AG04450 (cell line): ENCODE measurements at regions not wholly inside any gene's neighbourhood (a gene's known extent, or its start where the extent isn't known, plus 50 kb on each side); places are given as distances from the start of the nearest gene placed in this dataset.
"Not testable (repeated sequence)": the region's sequence is repeated elsewhere in the genome, so short reads cannot be mapped to it uniquely, and the experiment has no call there.

Experiments
- CTCF ChIA-PET: fragments of 300-600, 350-600 bp; formaldehyde crosslinking; extraction: SDS; loops from one replicate; lab custom pipeline; 2022; ENCODE audit warnings: antibody characterized with exemption, inconsistent platforms; lab: Charles Lee
- POLR2A ChIA-PET: fragments of 350-600 bp; formaldehyde crosslinking; extraction: SDS; loops from one replicate; lab custom pipeline; 2021; ENCODE audit warnings: antibody characterized with exemption, inconsistent platforms; lab: Yijun Ruan, JAX
- DNase-seq: peaks from one replicate; pipeline ENCODE4 v3.0.0-alpha.2; 2011; ENCODE audit warnings: low read depth, low spot score
- H3K27ac ChIP-seq: one replicate; pipeline ENCODE4 v1.5.1; 2012; ENCODE audit warnings: low read depth, low read length, control low read depth
- H3K27me3 ChIP-seq: one replicate; pipeline ENCODE4 v1.6.0; 2012; ENCODE audit warnings: low read length; ENCODE audit not compliant: control insufficient read depth, insufficient read depth
- H3K4me3 ChIP-seq: 2 replicates; pipeline ENCODE4 v1.5.1; 2011; ENCODE audit warnings: mild to moderate bottlenecking, low read depth, low read length, control low read depth
- H3K9me3 ChIP-seq: 2 replicates; pipeline ENCODE4 v1.5.1; 2012; ENCODE audit warnings: low read length; ENCODE audit not compliant: control insufficient read depth, insufficient read depth
- CTCF ChIP-seq: IDR thresholded peaks from 2 replicates; pipeline ENCODE4 v1.5.1; 2011; ENCODE audit warnings: low read depth, low read length, control low read depth, inconsistent platforms

GRCh38 chr1:182210417-182210816, 148.9 kb upstream of the ZNF648 start:
- H3K9me3 ChIP-seq, result no peaks in the 10 kb centered on the region
- ChIA-PET POLR2A (no interaction called here), CTCF (no interaction called here)
- no peak for DNase-seq
- TF ChIP-seq CTCF, result no peak
- H3K27ac ChIP-seq, result no peak overlapping the region
- no peaks in the 10 kb centered on the region for H3K27me3 ChIP-seq
- H3K4me3 ChIP-seq, result no peak overlapping the region

- Histone ChIP-seq H3K27me3 (no peaks in the 10 kb centered on the region), H3K4me3 (no peak overlapping the region), H3K9me3 (no peaks in the 10 kb centered on the region), H3K27ac (no peak overlapping the region)
- DNase-seq, result no peak
- ChIA-PET CTCF (no interaction called here), POLR2A (no interaction called here)
- no peak for TF ChIP-seq CTCF
Observed at GRCh38 chr1:182207300-182207699, 145.8 kb upstream of the ZNF648 start.

- POLR2A ChIA-PET, result no interaction called here
- no peak overlapping the region for H3K27ac ChIP-seq
- no peak for TF ChIP-seq CTCF
- H3K4me3 ChIP-seq, result no peak overlapping the region
- no peaks in the 10 kb centered on the region for H3K27me3 ChIP-seq
- CTCF ChIA-PET, result interaction anchor here (1.7 kb wide), 1 partner anchor 63 kb away, joined by 6 read pairs; no protein-coding TSS in a partner anchor
- no peaks in the 10 kb centered on the region for H3K9me3 ChIP-seq
- DNase-seq, result no peak
Observed at GRCh38 chr1:182206626-182207239, 145.2 kb upstream of the ZNF648 start.

- TF ChIP-seq CTCF, result no peak
- Histone ChIP-seq H3K4me3 (no peak overlapping the region), H3K27me3 (no peaks in the 10 kb centered on the region), H3K27ac (no peak overlapping the region), H3K9me3 (no peaks in the 10 kb centered on the region)
- CTCF ChIA-PET, result interaction anchor here (1.7 kb wide), 1 partner anchor 62 kb away, joined by 6 read pairs; no protein-coding TSS in a partner anchor
- POLR2A ChIA-PET, result no interaction called here
- DNase-seq, result no peak
Observed at GRCh38 chr1:182205351-182206022, 144.0 kb upstream of the ZNF648 start.

GRCh38 chr1:182203191-182203875, 141.8 kb upstream of the ZNF648 start:
- ChIA-PET CTCF (no interaction called here), POLR2A (no interaction called here)
- DNase-seq, result no peak
- Histone ChIP-seq H3K27me3 (no peaks in the 10 kb centered on the region), H3K4me3 (no peak overlapping the region), H3K9me3 (no peaks in the 10 kb centered on the region), H3K27ac (no peak overlapping the region)
- TF ChIP-seq CTCF, result no peak

- POLR2A ChIA-PET, H3K27ac ChIP-seq, H3K27me3 ChIP-seq, H3K9me3 ChIP-seq, DNase-seq, H3K4me3 ChIP-seq: not testable (repeated sequence)
- CTCF ChIA-PET, result interaction anchor here (1.5 kb wide), 1 partner anchor 195 kb away, joined by 5 read pairs; no protein-coding TSS in a partner anchor
Observed at GRCh38 chr1:182201490-182201889, 140.0 kb upstream of the ZNF648 start.
